Progenitor cell of endocrine pancreas (in vitro differentiated cells): ENCODE measurements at regions not wholly inside any gene's neighbourhood (a gene's known extent, or its start where the extent isn't known, plus 50 kb on each side); places are given as distances from the start of the nearest gene placed in this dataset.

Experiments
- DNase-seq: peaks from one replicate; pipeline ENCODE4 v3.0.0; 2021; ENCODE audit warnings: low spot score; ENCODE audit not compliant: unreplicated experiment
- H3K27ac Mint-ChIP-seq: 2 replicates; pipeline ENCODE4 v1.8.0; 2021; ENCODE audit warnings: mild to moderate bottlenecking, moderate library complexity, mixed read lengths
- H3K27me3 Mint-ChIP-seq: 2 replicates; pipeline ENCODE4 v1.8.0; 2021; ENCODE audit warnings: mixed read lengths
- H3K36me3 Mint-ChIP-seq: 2 replicates; pipeline ENCODE4 v1.8.0; 2022; ENCODE audit warnings: mixed read lengths; ENCODE audit not compliant: insufficient read depth
- H3K4me1 Mint-ChIP-seq: 2 replicates; pipeline ENCODE4 v1.8.0; 2021; ENCODE audit warnings: low read depth, mixed read lengths
- H3K4me3 Mint-ChIP-seq: 2 replicates; pipeline ENCODE4 v1.8.0; 2021; ENCODE audit warnings: low read depth, mild to moderate bottlenecking, moderate library complexity, mixed read lengths
- H3K9me3 Mint-ChIP-seq: 2 replicates; pipeline ENCODE4 v1.8.0; 2021; ENCODE audit warnings: low read depth, mixed read lengths
- CTCF ChIP-seq: fragments of 200-600 bp; sonication (generic); IDR thresholded peaks from one replicate; pipeline ENCODE4 v1.5.0; 2021; ENCODE audit warnings: antibody characterized with exemption, mild to moderate bottlenecking; ENCODE audit not compliant: unreplicated experiment

- H3K9me3 Mint-ChIP-seq = no peaks in the 10 kb centered on the region
- no peak overlapping the region for H3K27ac Mint-ChIP-seq
- peaks cover 20% of the 10 kb centered on the region for H3K4me1 Mint-ChIP-seq
- no peaks in the 10 kb centered on the region for H3K27me3 Mint-ChIP-seq
- no peaks in the 10 kb centered on the region for H3K36me3 Mint-ChIP-seq
- no peak for TF ChIP-seq CTCF
- H3K4me3 Mint-ChIP-seq = no peak overlapping the region
- no peak for DNase-seq
These were observed 191.5 kb upstream of the RFC3 start for GRCh38 chr13:33626407-33626806.

- Mint-ChIP-seq H3K27ac (no peak overlapping the region), H3K36me3 (no peaks in the 10 kb centered on the region), H3K27me3 (no peaks in the 10 kb centered on the region), H3K4me3 (no peak overlapping the region), H3K9me3 (no peaks in the 10 kb centered on the region), H3K4me1 (peaks cover 27% of the 10 kb centered on the region)
- TF ChIP-seq CTCF = no peak
- DNase-seq = no peak
These were observed 189.3 kb upstream of the RFC3 start for GRCh38 chr13:33628662-33629061.

- Mint-ChIP-seq H3K4me1 (peaks cover 33% of the 10 kb centered on the region), H3K9me3 (no peaks in the 10 kb centered on the region), H3K36me3 (no peaks in the 10 kb centered on the region), H3K4me3 (no peak overlapping the region), H3K27me3 (no peaks in the 10 kb centered on the region), H3K27ac (peak overlapping the region; percentile 75)
- no peak for TF ChIP-seq CTCF
- no peak for DNase-seq
These were observed 188.2 kb upstream of the RFC3 start for GRCh38 chr13:33629605-33630360.

GRCh38 chr13:33633701-33634545 is 184.0 kb upstream of the RFC3 start:
- H3K36me3 Mint-ChIP-seq = no peaks in the 10 kb centered on the region
- H3K27me3 Mint-ChIP-seq = no peaks in the 10 kb centered on the region
- H3K4me3 Mint-ChIP-seq = no peak overlapping the region
- no peak for TF ChIP-seq CTCF
- DNase-seq = no peak
- no peaks in the 10 kb centered on the region for H3K9me3 Mint-ChIP-seq
- peaks cover 29% of the 10 kb centered on the region for H3K4me1 Mint-ChIP-seq
- peak overlapping the region; percentile 46 for H3K27ac Mint-ChIP-seq

GRCh38 chr13:33634546-33634982 is 183.4 kb upstream of the RFC3 start:
- no peak for TF ChIP-seq CTCF
- Mint-ChIP-seq H3K27me3 (no peaks in the 10 kb centered on the region), H3K4me3 (no peak overlapping the region), H3K9me3 (no peaks in the 10 kb centered on the region), H3K36me3 (no peaks in the 10 kb centered on the region), H3K27ac (no peak overlapping the region), H3K4me1 (peaks cover 28% of the 10 kb centered on the region)
- no peak for DNase-seq
